MM.1S (cell line): ENCODE measurements at regions not wholly inside any gene's neighbourhood (a gene's known extent, or its start where the extent isn't known, plus 50 kb on each side); places are given as distances from the start of the nearest gene placed in this dataset.

ENCODE experiments used
- DNase-seq: peaks from one replicate; pipeline ENCODE4 v3.0.0-alpha.2; 2015
- H2AFZ ChIP-seq: fragments of 300-600 bp; sonication (generic); 2 replicates; pipeline ENCODE4 v1.6.0; 2016; ENCODE audit warnings: antibody characterized with exemption, low read length
- H3F3A ChIP-seq: fragments of 300-600 bp; sonication (generic); 2 replicates; pipeline ENCODE4 v1.6.1; 2016; ENCODE audit warnings: mild to moderate bottlenecking, antibody characterized with exemption, low read length, moderate library complexity, mixed read lengths; ENCODE audit not compliant: insufficient read depth
- H3K27ac ChIP-seq: fragments of 300-600 bp; sonication (generic); 2 replicates; pipeline ENCODE4 v1.5.1; 2016; ENCODE audit warnings: mild to moderate bottlenecking, low read length
- H3K27me3 ChIP-seq: fragments of 300-600 bp; sonication (generic); replicated peaks from 2 replicates; pipeline ENCODE4 v1.6.0; 2016; ENCODE audit warnings: low read length; ENCODE audit not compliant: insufficient read depth
- H3K36me3 ChIP-seq: fragments of 300-600 bp; sonication (generic); replicated peaks from 2 replicates; pipeline ENCODE4 v1.6.1; 2016; ENCODE audit warnings: mild to moderate bottlenecking, low read length, mixed read lengths; ENCODE audit not compliant: insufficient read depth
- H3K4me1 ChIP-seq: fragments of 300-600 bp; sonication (generic); 2 replicates; pipeline ENCODE4 v1.6.1; 2016; ENCODE audit warnings: low read length, mixed read lengths
- H3K4me2 ChIP-seq: fragments of 300-600 bp; sonication (generic); 2 replicates; pipeline ENCODE4 v1.6.0; 2016; ENCODE audit warnings: low read depth, low read length
- H3K4me3 ChIP-seq: fragments of 300-600 bp; sonication (generic); 2 replicates; pipeline ENCODE4 v1.5.1; 2016; ENCODE audit warnings: low read length, mixed read lengths
- H3K79me2 ChIP-seq: fragments of 300-600 bp; sonication (generic); 2 replicates; pipeline ENCODE4 v1.6.1; 2016; ENCODE audit warnings: mixed run types, low read length, mixed read lengths
- H3K9ac ChIP-seq: fragments of 300-600 bp; sonication (generic); 2 replicates; pipeline ENCODE4 v1.6.1; 2016; ENCODE audit warnings: low read length, mixed read lengths
- H3K9me2 ChIP-seq: fragments of 300-600 bp; sonication (generic); replicated peaks from 2 replicates; pipeline ENCODE4 v1.6.1; 2016; ENCODE audit warnings: mild to moderate bottlenecking, low read length, mixed read lengths; ENCODE audit not compliant: insufficient read depth
- H3K9me3 ChIP-seq: fragments of 300-600 bp; sonication (generic); replicated peaks from 2 replicates; pipeline ENCODE4 v1.6.1; 2016; ENCODE audit warnings: mild to moderate bottlenecking, low read length, mixed read lengths; ENCODE audit not compliant: insufficient read depth
- H4K20me1 ChIP-seq: fragments of 300-600 bp; sonication (generic); 2 replicates; pipeline ENCODE4 v1.6.1; 2016; ENCODE audit warnings: mild to moderate bottlenecking, low read length, moderate library complexity, mixed read lengths; ENCODE audit not compliant: insufficient read depth
- CTCF ChIP-seq: fragments of 300-600 bp; sonication (generic); IDR thresholded peaks from 2 replicates; pipeline ENCODE4 v1.5.1; 2016; ENCODE audit warnings: antibody characterized with exemption, low read length, mixed read lengths
- EZH2 ChIP-seq: fragments of 300-600 bp; sonication (generic); optimal IDR thresholded peaks from 2 replicates; pipeline ENCODE3; 2017; ENCODE audit warnings: low read depth, mild to moderate bottlenecking, antibody characterized with exemption, low read length, mixed read lengths
- EZH2phosphoT487 ChIP-seq: fragments of 300-600 bp; sonication (generic); IDR thresholded peaks from 2 replicates; pipeline ENCODE4 v1.6.1; 2018; ENCODE audit warnings: antibody characterized with exemption, low read length

DNA sequence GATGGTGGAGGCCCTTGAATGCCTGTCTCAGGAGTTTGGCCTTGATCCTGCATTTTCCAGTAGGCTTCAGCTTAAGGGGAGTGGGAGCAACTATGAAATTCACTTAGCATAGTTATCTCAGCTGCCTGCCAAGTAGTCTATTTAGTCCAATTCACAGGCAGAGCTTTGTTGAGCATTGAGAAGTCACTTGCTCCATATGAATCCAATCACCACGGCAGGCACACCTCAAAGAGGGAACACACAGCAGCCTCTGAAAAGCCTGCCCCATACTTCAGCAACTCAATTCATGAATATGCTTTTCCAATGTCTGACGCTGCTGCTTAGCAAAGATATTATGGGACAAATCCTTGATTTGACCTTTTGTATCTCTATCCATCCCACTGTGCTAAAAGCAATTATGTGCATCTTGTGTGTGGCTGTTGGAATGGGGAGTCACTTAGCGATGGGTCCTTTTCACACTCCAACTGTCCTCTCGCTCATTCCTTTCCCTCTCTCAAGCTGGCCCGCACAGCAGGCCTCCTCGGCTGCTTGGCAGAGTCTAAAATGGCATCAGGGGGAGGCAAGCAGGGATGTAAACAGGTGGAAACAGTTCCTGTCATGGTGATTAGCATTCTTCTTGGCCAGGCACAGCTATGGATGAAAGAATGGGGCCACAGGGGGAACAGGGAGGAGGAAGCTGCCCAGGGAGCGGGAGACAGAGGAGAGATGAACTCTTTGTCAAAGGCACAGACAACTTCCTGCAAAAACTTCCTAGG is 56.0 kb upstream of the LRPPRC start:
- Histone ChIP-seq H3K4me2 (no peak overlapping the region), H3K27me3 (no peaks in the 10 kb centered on the region), H2AFZ (no peak overlapping the region), H3F3A (no peaks in the 10 kb centered on the region), H3K4me1 (no peaks in the 10 kb centered on the region), H3K9me2 (no peaks in the 10 kb centered on the region), H4K20me1 (no peaks in the 10 kb centered on the region), H3K27ac (no peak overlapping the region), H3K9ac (no peak overlapping the region), H3K79me2 (no peaks in the 10 kb centered on the region), H3K4me3 (no peak overlapping the region), H3K36me3 (no peaks in the 10 kb centered on the region), H3K9me3 (no peaks in the 10 kb centered on the region)
- TF ChIP-seq EZH2phosphoT487 (no peak), EZH2 (no peak), CTCF (no peak)
- no peak for DNase-seq

GRCh38 chr2:44052584-44052983 is 56.8 kb upstream of the LRPPRC start:
- TF ChIP-seq EZH2: no peak
- no peak for TF ChIP-seq CTCF
- no peak for TF ChIP-seq EZH2phosphoT487
- no peak overlapping the region for H2AFZ ChIP-seq
- H3K27ac ChIP-seq: no peak overlapping the region

DNA sequence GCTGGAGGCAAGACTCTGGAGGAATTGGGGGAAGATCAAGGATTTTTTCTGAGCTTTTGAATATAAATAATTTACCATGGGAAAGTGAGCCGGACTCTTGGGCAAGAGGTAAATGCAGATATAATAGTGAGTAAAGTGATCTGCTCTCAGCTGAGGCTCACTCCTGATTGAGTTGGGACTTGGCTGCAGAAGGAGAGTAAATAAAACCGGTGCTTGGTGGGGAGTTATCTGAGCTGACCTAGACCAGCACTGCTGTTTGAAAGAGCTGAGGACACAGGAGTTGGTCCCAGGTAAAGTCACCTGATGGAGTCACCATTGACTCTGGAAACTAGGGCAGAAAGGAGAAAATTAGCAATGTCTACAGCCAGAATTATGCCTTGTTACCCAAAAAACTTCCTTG is 57.3 kb upstream of the LRPPRC start:
- no peak overlapping the region for H2AFZ ChIP-seq
- no peaks in the 10 kb centered on the region for H3F3A ChIP-seq
- no peaks in the 10 kb centered on the region for H3K79me2 ChIP-seq
- H3K27me3 ChIP-seq: no peaks in the 10 kb centered on the region
- no peaks in the 10 kb centered on the region for H3K36me3 ChIP-seq
- H3K9ac ChIP-seq: no peak overlapping the region
- H3K27ac ChIP-seq: no peak overlapping the region
- H4K20me1 ChIP-seq: no peaks in the 10 kb centered on the region
- no peaks in the 10 kb centered on the region for H3K4me1 ChIP-seq
- no peak overlapping the region for H3K4me2 ChIP-seq
- DNase-seq: no peak
- no peaks in the 10 kb centered on the region for H3K9me3 ChIP-seq
- no peak overlapping the region for H3K4me3 ChIP-seq
- TF ChIP-seq EZH2: no peak
- no peak for TF ChIP-seq CTCF
- no peak for TF ChIP-seq EZH2phosphoT487
- H3K9me2 ChIP-seq: no peaks in the 10 kb centered on the region

More at GRCh38 chr2:44052584-44052983, 56.8 kb upstream of the LRPPRC start:
- Histone ChIP-seq H3K9me2 (no peaks in the 10 kb centered on the region), H3K27me3 (no peaks in the 10 kb centered on the region), H4K20me1 (no peaks in the 10 kb centered on the region), H3K9me3 (no peaks in the 10 kb centered on the region), H3K4me2 (no peak overlapping the region), H3K79me2 (no peaks in the 10 kb centered on the region), H3K4me3 (no peak overlapping the region), H3K36me3 (no peaks in the 10 kb centered on the region), H3F3A (no peaks in the 10 kb centered on the region), H3K4me1 (no peaks in the 10 kb centered on the region), H3K9ac (no peak overlapping the region)
- DNase-seq: no peak
